Left lobe of liver (tissue), 2 donors: ENCODE measurements at regions not wholly inside any gene's neighbourhood (a gene's known extent, or its start where the extent isn't known, plus 50 kb on each side); places are given as distances from the start of the nearest gene placed in this dataset.
"Not testable (repeated sequence)": the region's sequence is repeated elsewhere in the genome, so short reads cannot be mapped to it uniquely, and the experiment has no call there.

Source experiments
- ATAC-seq: fragments of 200-7000 bp; cut with Tn5 transposase; one replicate; pipeline ENCODE4 v1.9.1; 2020; ENCODE audit warnings: mild to moderate bottlenecking, moderate library complexity
- DNase-seq: peaks from one replicate; pipeline ENCODE4 v3.0.0-alpha.2; 2020; ENCODE audit warnings: low spot score
- donor health status: DM: no; HTN: no; CAD: no; lungs with moderate emphysema.
- donor health status: DM: no; HTN: yes; CAD: no.

DNA sequence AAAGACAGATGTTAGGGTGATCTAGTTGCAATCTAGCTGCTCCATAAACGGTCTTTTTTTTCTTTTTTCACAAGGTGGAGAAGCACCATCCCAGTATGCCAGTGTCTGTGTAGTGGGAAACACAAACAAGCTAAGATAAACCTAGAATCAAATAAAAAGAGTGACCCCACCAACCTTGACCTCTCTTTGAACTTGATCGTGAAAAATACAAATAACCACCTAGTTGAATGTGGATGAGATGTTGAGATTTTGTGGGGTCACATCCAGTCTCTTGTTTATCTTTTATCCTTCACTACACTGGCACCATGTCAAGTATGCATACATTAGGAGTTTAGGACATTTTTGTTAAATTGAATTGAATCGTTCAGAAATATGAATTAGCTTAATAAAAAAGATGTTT is 194.6 kb upstream of the EYA4 start:
- no peak for ATAC-seq
- no peak for DNase-seq

DNA sequence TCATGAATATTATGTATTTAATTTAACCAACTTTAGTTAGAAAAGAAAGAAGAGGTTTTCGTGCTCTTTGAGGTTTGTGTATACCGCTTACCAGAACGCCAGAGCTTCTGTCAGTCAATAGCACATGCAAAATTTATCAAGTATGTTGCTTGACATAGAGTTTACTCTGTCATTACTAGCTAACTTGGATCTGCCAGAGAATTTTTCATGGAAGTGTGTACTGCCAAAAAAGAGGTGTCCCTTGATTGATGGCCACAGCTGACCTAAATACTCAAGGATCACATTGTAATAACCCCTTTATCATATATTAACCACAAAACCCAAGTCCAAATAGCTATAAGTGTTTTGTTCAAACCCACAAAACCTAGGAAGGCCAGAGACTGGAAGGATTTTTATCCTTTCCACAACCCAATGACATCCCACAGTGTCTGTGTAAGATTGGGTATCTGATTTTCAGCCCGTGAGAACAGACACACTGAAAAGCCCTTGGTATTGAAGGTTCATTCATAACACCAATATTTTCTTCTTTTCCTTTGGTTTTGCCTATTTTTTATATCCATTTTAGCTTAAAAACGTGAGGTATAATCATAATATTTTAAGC is 194.0 kb upstream of the EYA4 start:
- DNase-seq = no peak
- no peak for ATAC-seq

GRCh38 chr6:133047706-133048105 is 193.5 kb upstream of the EYA4 start:
- DNase-seq = no peak
- no peak for ATAC-seq

GRCh38 chr6:133051240-133051639 is 189.9 kb upstream of the EYA4 start:
- no peak for ATAC-seq

DNA sequence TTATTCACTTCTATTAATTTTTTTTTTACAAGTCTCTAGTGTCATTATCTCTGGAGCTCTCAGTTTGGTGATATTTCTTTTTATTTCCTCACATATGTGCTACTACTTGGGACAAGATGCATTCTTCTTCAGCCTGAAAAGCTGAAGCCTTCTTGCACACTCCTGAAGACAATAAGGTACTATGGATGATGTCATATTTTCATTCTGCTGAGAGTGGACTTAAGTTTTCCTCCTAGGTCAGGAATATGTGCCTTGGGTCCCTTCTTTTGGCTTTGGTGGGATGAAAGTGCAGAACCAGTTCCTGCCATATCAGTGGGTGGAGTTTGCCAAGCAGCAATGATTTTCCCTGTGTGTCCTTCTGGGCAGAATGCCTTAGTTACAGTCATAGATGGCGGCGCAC is 188.7 kb upstream of the EYA4 start:
- ATAC-seq = no peak

More at GRCh38 chr6:133051240-133051639, 189.9 kb upstream of the EYA4 start:
- DNase-seq = no peak

DNA sequence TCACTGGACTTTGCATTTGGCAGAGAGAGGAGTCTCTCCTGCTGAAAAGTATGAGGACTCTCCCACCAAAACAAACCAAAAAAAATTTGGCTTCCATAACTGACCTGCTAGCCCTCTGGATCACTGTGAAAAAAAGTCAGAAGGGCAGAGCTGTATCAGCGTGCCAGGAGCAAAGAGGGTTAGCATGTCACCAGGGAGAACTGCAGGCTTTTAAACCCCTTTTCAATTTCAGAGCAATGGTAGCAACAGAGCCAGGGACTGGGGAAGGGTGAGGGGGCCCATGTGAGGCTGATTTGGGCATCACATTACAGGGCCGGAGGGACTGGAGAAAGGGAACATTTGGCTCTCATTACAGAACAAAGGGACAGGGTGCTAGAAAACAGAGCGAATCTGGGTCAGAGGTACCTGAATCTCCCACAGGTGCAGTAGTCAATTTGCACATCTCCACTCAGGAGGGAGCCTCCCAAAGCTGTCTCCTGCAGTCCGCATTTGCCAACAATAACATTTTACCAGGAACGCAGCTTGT is 185.7 kb upstream of the EYA4 start:
- ATAC-seq (no peak), DNase-seq (no peak)

More for the DNA sequence above, 188.7 kb upstream of the EYA4 start:
- DNase-seq = no peak

DNA sequence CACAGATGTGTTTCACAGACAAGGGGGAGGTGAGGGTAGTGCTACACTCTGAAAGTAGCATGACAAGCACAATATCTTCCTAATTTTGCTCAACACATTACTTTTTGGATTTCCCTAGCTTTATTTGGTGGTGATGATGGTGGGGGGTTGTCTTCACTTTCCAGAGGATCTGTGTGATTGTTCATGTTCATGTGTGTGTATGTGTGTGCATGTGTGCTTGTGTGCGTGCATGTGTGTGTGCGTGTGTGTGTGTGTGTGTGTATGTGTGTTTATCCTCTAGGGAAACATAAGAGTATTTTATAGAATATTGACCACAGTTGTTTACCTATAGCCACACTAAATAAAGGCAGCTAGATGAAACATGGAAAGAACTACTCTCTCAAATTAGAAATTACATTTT is 183.8 kb upstream of the EYA4 start:
- ATAC-seq = no peak
- DNase-seq = no peak

DNA sequence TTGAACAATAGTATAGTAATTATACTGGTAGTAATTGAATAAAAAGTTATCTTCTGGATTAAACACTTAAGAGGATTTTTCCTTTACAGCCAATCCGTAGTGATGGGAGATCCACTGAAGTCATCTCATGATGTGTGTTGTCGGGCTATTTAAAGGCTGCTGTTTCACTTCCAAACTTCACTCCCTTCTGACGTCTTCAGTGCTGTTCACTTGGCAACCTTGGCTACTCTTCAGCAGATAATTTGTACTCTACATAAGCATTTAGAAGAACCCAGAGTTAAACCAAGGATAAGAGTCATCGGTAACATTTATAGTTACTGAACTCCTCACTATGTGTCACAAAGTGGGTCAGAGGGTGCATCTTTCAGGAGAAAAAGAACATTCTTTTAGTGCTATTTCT is 179.1 kb upstream of the EYA4 start:
- no peak for ATAC-seq
- no peak for DNase-seq

GRCh38 chr6:133062696-133063306 is 178.4 kb upstream of the EYA4 start:
- DNase-seq = peak; percentile 82

DNA sequence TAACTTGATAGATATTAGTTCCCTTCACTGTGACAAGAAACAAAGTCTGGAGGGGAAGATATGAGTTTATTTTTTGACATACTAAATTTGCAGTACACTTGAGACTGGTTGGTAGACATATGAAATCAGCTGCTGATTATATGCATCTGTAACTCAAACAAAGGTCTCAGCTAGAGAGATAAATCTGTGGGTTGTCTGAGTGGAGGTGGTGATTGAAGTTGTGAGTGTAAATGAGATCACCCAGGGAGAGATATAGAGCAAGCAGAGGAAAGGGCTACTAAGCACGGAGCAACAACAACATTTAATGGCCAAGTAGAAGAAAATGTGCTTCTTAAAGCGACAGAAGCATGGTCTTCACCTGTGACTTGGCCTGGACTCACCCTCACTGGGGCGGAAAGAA is 173.2 kb upstream of the EYA4 start:
- DNase-seq = no peak
- ATAC-seq = no peak

More at GRCh38 chr6:133062696-133063306, 178.4 kb upstream of the EYA4 start:
- ATAC-seq = peak; percentile 99

DNA sequence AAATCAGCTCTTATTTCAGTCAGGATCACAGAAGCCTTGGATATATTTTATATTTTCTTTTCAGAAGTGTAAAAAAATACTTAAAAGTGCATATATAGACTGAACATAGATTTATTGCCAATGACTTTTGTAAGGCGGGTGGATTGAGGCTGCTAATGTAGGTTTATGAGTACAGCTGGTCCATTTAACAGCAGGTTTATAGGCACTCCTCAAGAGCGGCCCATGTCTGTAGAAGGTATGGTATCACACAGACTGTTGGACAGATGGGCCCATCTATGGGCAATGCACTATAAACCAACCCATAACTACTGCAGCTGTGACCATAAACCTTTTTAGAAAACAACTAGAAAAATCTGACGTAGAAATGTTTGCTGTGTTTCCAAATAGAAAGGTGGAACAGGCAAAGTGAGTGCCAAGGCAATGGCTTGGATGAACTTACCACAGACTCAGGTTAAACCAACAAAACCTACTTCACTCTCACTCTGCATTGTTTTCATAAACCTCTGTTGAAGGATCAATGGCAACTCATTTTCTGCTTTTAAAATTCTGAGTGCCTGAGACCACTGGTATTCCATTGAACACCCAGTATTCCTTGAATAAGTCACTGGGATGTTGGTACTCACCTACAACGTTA is 170.6 kb upstream of the EYA4 start:
- ATAC-seq (peak; percentile 99), DNase-seq (peak; percentile 57)

- DNase-seq (no peak), ATAC-seq (no peak)
Observed at GRCh38 chr6:133079901-133080300, 161.3 kb upstream of the EYA4 start.

- ATAC-seq (peak; percentile 83), DNase-seq (no peak)
Observed at GRCh38 chr6:133083248-133083967, 157.7 kb upstream of the EYA4 start.

GRCh38 chr6:133085471-133085870 is 155.7 kb upstream of the EYA4 start:
- DNase-seq (no peak), ATAC-seq (no peak)

GRCh38 chr6:133085896-133086295 is 155.3 kb upstream of the EYA4 start:
- DNase-seq (no peak), ATAC-seq (no peak)

GRCh38 chr6:133088931-133089695 is 152.0 kb upstream of the EYA4 start:
- DNase-seq (no peak), ATAC-seq (no peak)

- ATAC-seq = no peak
Observed at GRCh38 chr6:133092199-133092598, 149.0 kb upstream of the EYA4 start.

DNA sequence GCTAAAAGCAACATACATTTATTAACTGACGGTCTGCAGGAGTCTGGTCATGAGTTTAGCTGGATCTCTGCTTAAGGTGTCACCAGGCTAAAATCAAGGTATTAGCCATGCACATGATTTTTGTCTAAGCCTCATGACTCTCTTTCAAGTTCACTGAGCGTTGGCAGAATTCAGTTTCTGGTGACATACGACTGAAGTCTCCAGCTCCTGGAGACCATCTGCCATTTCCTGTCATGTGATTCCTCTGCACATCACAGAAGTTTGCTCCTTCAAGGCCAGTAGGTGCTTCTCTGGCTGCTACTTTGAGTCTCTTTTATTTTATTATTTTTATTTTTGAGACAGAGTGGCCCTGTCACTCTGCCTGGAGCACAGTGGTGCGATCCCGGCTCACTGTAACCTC is 148.4 kb upstream of the EYA4 start:
- DNase-seq (no peak), ATAC-seq (no peak)

More at GRCh38 chr6:133092199-133092598, 149.0 kb upstream of the EYA4 start:
- no peak for DNase-seq

DNA sequence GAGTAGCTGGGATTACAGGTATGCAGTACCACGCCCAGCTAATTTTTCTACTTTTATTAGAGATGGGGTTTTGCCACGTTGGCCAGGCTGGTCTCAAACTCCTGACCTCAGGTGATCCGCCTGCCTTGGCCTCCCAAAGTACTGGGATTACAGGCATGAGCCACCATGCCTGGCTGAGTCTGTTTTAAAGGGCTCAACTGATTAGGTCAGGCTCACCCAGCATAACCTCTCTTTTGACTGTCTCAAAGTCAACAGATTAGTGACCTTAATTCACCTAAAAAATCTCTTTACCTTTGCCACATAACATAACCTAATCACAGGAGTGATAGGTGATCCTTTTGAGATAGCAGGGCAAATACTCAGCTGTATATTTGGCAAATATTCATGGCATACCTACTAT is 147.9 kb upstream of the EYA4 start:
- not testable (repeated sequence) for DNase-seq, ATAC-seq

DNA sequence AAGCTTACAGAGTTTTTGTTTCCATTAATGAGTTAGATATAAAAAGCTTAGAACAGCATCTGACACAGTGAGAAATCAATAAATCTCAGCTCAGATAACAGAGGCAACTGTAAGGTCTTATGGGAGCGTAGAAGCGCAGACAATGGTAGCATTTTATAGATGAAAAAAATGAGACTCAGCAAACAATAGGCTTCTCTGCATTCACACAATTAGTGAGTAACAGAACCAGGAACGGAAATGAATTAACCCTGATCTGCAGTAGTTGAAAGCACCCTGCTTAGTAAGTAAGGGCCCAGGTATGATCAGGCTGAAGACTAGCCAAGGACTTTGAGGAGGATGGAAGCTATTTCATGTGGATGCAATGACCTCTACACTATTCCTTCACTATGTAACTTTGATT is 147.2 kb upstream of the EYA4 start:
- ATAC-seq = no peak
- DNase-seq = no peak

GRCh38 chr6:133097208-133097607 is 143.9 kb upstream of the EYA4 start:
- no peak for DNase-seq
- ATAC-seq = no peak
